OCI-LY1 (cell line): ENCODE measurements at regions not wholly inside any gene's neighbourhood (a gene's known extent, or its start where the extent isn't known, plus 50 kb on each side); places are given as distances from the start of the nearest gene placed in this dataset.

Source experiments
- H2AFZ ChIP-seq: fragments of 200-600 bp; sonication (generic), shearing (Covaris generic); 2 replicates; pipeline ENCODE4 v1.6.0; 2014; ENCODE audit warnings: antibody characterized with exemption, mild to moderate bottlenecking, low read length
- H3F3A ChIP-seq: fragments of 200-600 bp; sonication (generic), shearing (Covaris generic); 2 replicates; pipeline ENCODE4 v1.6.0; 2014; ENCODE audit warnings: mild to moderate bottlenecking, antibody characterized with exemption, low read length, moderate library complexity; ENCODE audit not compliant: insufficient read depth
- H3K27ac ChIP-seq: fragments of 200-600 bp; sonication (generic); 2 replicates; pipeline ENCODE4 v1.5.1; 2014; ENCODE audit warnings: low read length, mixed run types, mild to moderate bottlenecking, low read depth; ENCODE audit not compliant: poor library complexity, severe bottlenecking
- H3K27me3 ChIP-seq: fragments of 200-600 bp; sonication (generic); 2 replicates; pipeline ENCODE4 v1.6.0; 2014; ENCODE audit warnings: antibody characterized with exemption, mild to moderate bottlenecking, low read length, moderate library complexity; ENCODE audit not compliant: insufficient read depth
- H3K36me3 ChIP-seq: fragments of 200-600 bp; sonication (generic); 2 replicates; pipeline ENCODE4 v1.6.1; 2014; ENCODE audit warnings: mild to moderate bottlenecking, antibody characterized with exemption, low read length, moderate library complexity, mixed read lengths; ENCODE audit not compliant: insufficient read depth
- H3K4me1 ChIP-seq: fragments of 200-600 bp; sonication (generic); 2 replicates; pipeline ENCODE4 v1.5.1; 2014; ENCODE audit warnings: mild to moderate bottlenecking, low read length, moderate library complexity; ENCODE audit not compliant: insufficient read depth, severe bottlenecking
- H3K4me2 ChIP-seq: fragments of 200-600 bp; sonication (generic), shearing (Covaris generic); 2 replicates; pipeline ENCODE4 v1.6.1; 2014; ENCODE audit warnings: low read length
- H3K4me3 ChIP-seq: fragments of 200-600 bp; sonication (generic); 2 replicates; pipeline ENCODE4 v1.5.1; 2014; ENCODE audit warnings: low read length, low read depth, mild to moderate bottlenecking, mixed read lengths; ENCODE audit not compliant: poor library complexity, severe bottlenecking
- H3K79me2 ChIP-seq: fragments of 200-600 bp; shearing (Covaris generic); 2 replicates; pipeline ENCODE4 v1.6.1; 2016; ENCODE audit warnings: mixed run types, low read length, mixed read lengths; ENCODE audit not compliant: insufficient read depth
- H3K9ac ChIP-seq: fragments of 200-600 bp; sonication (generic), shearing (Covaris generic); 2 replicates; pipeline ENCODE4 v1.6.1; 2014; ENCODE audit warnings: mild to moderate bottlenecking, low read length, mixed read lengths
- H3K9me2 ChIP-seq: fragments of 200-600 bp; sonication (generic), shearing (Covaris generic); 2 replicates; pipeline ENCODE4 v1.6.1; 2014; ENCODE audit warnings: low read depth, mild to moderate bottlenecking, low read length, mixed read lengths
- H3K9me3 ChIP-seq: fragments of 200-600 bp; shearing (Covaris generic); 2 replicates; pipeline ENCODE4 v1.6.1; 2014; ENCODE audit warnings: low read length, mixed read lengths
- H4K20me1 ChIP-seq: fragments of 200-600 bp; sonication (generic), shearing (Covaris generic); 2 replicates; pipeline ENCODE4 v1.6.0; 2016; ENCODE audit warnings: mild to moderate bottlenecking, low read length; ENCODE audit not compliant: insufficient read depth
- CTCF ChIP-seq: fragments of 200-600 bp; sonication (generic), shearing (Covaris generic); IDR thresholded peaks from 2 replicates; pipeline ENCODE4 v1.5.1; 2017; ENCODE audit warnings: mild to moderate bottlenecking, antibody characterized with exemption, low read length, moderate library complexity, mixed read lengths
- EZH2 ChIP-seq: fragments of 200-600 bp; sonication (generic), shearing (Covaris generic); IDR thresholded peaks from 2 replicates; pipeline ENCODE4 v1.8.0; 2017; ENCODE audit warnings: borderline replicate concordance, mixed run types, mild to moderate bottlenecking, antibody characterized with exemption, low read length, moderate library complexity, mixed read lengths

GRCh38 chr2:47640356-47640755, 69.6 kb upstream of the KCNK12 start:
- TF ChIP-seq EZH2 (no peak), CTCF (no peak)
- Histone ChIP-seq H3K9ac (no peak overlapping the region), H3K27me3 (no peaks in the 10 kb centered on the region), H3K9me3 (0 out of 2 replicates have a peak, but pooled peaks cover 4% of the 10 kb centered on the region), H3K36me3 (peaks cover 6% of the 10 kb centered on the region; the same call in 1 of the 2 replicates), H3K4me2 (no peak overlapping the region), H3K9me2 (no peaks in the 10 kb centered on the region), H3K4me1 (peaks cover 8% of the 10 kb centered on the region), H3K27ac (no peak overlapping the region), H2AFZ (no peak overlapping the region), H4K20me1 (no peaks in the 10 kb centered on the region), H3F3A (no peaks in the 10 kb centered on the region), H3K4me3 (no peak overlapping the region), H3K79me2 (no peaks in the 10 kb centered on the region)

- H3K4me2 ChIP-seq = no peak overlapping the region
- peaks cover 6% of the 10 kb centered on the region; the same call in 1 of the 2 replicates for H3K36me3 ChIP-seq
- no peak overlapping the region for H2AFZ ChIP-seq
- no peaks in the 10 kb centered on the region for H4K20me1 ChIP-seq
- H3K79me2 ChIP-seq = no peaks in the 10 kb centered on the region
- H3K27me3 ChIP-seq = no peaks in the 10 kb centered on the region
- no peak overlapping the region for H3K27ac ChIP-seq
- H3K4me3 ChIP-seq = no peak overlapping the region
- no peak overlapping the region for H3K9ac ChIP-seq
- peaks cover 4% of the 10 kb centered on the region for H3K4me1 ChIP-seq
- H3K9me3 ChIP-seq = 0 out of 2 replicates have a peak, but pooled peaks cover 4% of the 10 kb centered on the region
- no peak for TF ChIP-seq CTCF
- no peak for TF ChIP-seq EZH2
- H3K9me2 ChIP-seq = no peaks in the 10 kb centered on the region
- no peaks in the 10 kb centered on the region for H3F3A ChIP-seq
These were observed 68.7 kb upstream of the KCNK12 start for GRCh38 chr2:47639467-47639866.

GRCh38 chr2:47638430-47638829, 67.6 kb upstream of the KCNK12 start:
- no peak overlapping the region for H3K9ac ChIP-seq
- H3K27ac ChIP-seq = no peak overlapping the region
- no peak overlapping the region for H2AFZ ChIP-seq
- TF ChIP-seq EZH2 (no peak), CTCF (no peak)
- no peaks in the 10 kb centered on the region for H3K27me3 ChIP-seq
- 0 out of 2 replicates have a peak, but pooled peaks cover 4% of the 10 kb centered on the region for H3K9me3 ChIP-seq
- H3F3A ChIP-seq = no peaks in the 10 kb centered on the region
- H3K4me1 ChIP-seq = peaks cover 4% of the 10 kb centered on the region
- H3K9me2 ChIP-seq = no peaks in the 10 kb centered on the region
- no peak overlapping the region for H3K4me2 ChIP-seq
- no peak overlapping the region for H3K4me3 ChIP-seq
- no peaks in the 10 kb centered on the region for H3K79me2 ChIP-seq
- no peaks in the 10 kb centered on the region for H4K20me1 ChIP-seq
- H3K36me3 ChIP-seq = peaks cover 6% of the 10 kb centered on the region; the same call in 1 of the 2 replicates
